Glutamatergic neuron (in vitro differentiated cells): ENCODE measurements at regions not wholly inside any gene's neighbourhood (a gene's known extent, or its start where the extent isn't known, plus 50 kb on each side); places are given as distances from the start of the nearest gene placed in this dataset.

Source experiments
- DNase-seq: peaks from one replicate; pipeline ENCODE4 v3.0.0; 2022
- H3K27ac Mint-ChIP-seq: one replicate; pipeline ENCODE4 v1.8.0; 2020; ENCODE audit warnings: mild to moderate bottlenecking, mixed read lengths, inconsistent platforms; ENCODE audit not compliant: unreplicated experiment
- H3K27me3 Mint-ChIP-seq: one replicate; pipeline ENCODE4 v1.8.0; 2020; ENCODE audit warnings: mild to moderate bottlenecking, moderate library complexity, mixed read lengths, inconsistent platforms; ENCODE audit not compliant: unreplicated experiment
- H3K36me3 Mint-ChIP-seq: one replicate; pipeline ENCODE4 v1.8.0; 2020; ENCODE audit warnings: mild to moderate bottlenecking, mixed read lengths, inconsistent platforms; ENCODE audit not compliant: unreplicated experiment
- H3K4me1 Mint-ChIP-seq: one replicate; pipeline ENCODE4 v1.8.0; 2020; ENCODE audit warnings: mild to moderate bottlenecking, low read depth, mixed read lengths, inconsistent platforms; ENCODE audit not compliant: unreplicated experiment
- H3K4me3 Mint-ChIP-seq: one replicate; pipeline ENCODE4 v1.8.0; 2020; ENCODE audit warnings: mild to moderate bottlenecking, mixed read lengths, inconsistent platforms; ENCODE audit not compliant: unreplicated experiment
- H3K9me3 Mint-ChIP-seq: one replicate; pipeline ENCODE4 v1.8.0; 2020; ENCODE audit warnings: mild to moderate bottlenecking, moderate library complexity, mixed read lengths, inconsistent platforms; ENCODE audit not compliant: unreplicated experiment
- TF ChIP-seq, protein P1 (sequence below): fragments of 200-600 bp; sonication (generic); IDR thresholded peaks from one replicate; pipeline ENCODE4 v1.5.0; 2021; ENCODE audit not compliant: partially characterized antibody, unreplicated experiment

DNA sequence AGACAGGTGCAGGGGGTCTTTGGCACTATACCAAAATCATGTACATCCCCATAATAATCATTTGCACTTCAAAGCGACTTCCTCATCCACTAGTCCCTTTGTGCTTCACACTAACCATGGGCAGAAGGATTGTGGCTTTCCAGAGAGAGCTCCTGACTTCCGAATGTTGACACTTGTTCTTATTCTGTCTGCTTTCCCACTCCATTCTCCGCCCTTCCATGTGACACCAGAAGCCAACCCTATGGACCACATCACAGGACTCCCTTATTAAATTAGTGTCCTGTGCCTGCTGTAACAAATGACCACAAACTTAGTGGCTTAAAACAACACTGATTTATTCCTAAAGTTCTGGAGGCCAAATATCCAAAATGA is 91.6 kb downstream of the CMC2 start:
- peaks cover 5% of the 10 kb centered on the region for H3K4me1 Mint-ChIP-seq
- TF ChIP-seq, protein P1, sequence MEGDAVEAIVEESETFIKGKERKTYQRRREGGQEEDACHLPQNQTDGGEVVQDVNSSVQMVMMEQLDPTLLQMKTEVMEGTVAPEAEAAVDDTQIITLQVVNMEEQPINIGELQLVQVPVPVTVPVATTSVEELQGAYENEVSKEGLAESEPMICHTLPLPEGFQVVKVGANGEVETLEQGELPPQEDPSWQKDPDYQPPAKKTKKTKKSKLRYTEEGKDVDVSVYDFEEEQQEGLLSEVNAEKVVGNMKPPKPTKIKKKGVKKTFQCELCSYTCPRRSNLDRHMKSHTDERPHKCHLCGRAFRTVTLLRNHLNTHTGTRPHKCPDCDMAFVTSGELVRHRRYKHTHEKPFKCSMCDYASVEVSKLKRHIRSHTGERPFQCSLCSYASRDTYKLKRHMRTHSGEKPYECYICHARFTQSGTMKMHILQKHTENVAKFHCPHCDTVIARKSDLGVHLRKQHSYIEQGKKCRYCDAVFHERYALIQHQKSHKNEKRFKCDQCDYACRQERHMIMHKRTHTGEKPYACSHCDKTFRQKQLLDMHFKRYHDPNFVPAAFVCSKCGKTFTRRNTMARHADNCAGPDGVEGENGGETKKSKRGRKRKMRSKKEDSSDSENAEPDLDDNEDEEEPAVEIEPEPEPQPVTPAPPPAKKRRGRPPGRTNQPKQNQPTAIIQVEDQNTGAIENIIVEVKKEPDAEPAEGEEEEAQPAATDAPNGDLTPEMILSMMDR, result no peak
- peaks cover 15% of the 10 kb centered on the region for H3K36me3 Mint-ChIP-seq
- no peaks in the 10 kb centered on the region for H3K27me3 Mint-ChIP-seq
- no peak overlapping the region for H3K27ac Mint-ChIP-seq
- no peaks in the 10 kb centered on the region for H3K9me3 Mint-ChIP-seq
- H3K4me3 Mint-ChIP-seq, result no peak overlapping the region
- no peak for DNase-seq

DNA sequence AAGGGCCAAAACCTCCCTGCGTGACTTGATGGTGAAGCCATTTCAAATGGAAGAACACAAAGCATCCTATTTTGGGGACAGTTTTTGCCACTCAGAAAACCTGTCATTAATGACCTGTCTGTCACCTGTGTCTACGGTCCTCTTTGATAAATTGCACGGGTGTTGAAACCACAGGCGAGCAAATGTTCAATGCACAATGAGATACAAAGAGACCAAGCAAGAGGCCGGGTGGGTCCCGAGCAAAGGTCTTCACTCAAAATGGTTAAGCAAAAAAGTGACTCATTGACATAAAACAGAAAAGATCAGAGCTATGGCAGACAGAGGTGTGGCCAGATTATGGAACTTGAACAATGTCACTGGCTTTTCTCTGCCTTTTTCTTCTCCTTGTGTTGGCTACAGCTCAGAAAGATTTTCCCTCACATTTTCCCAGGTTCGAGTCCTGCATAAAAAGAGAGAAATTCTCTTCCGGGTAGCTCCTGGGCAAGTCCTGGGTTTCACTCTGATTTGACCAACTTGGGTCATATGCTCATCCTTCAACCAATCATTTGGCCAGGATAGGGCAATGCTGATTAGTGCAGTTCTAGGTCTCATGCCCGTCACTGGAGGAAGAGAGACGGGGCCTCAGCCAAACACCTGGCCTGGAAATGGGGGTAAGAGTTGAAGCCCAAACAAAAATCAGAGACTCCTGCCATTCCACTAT is 92.2 kb downstream of the CMC2 start:
- H3K27me3 Mint-ChIP-seq, result no peaks in the 10 kb centered on the region
- no peaks in the 10 kb centered on the region for H3K9me3 Mint-ChIP-seq
- no peak overlapping the region for H3K4me3 Mint-ChIP-seq
- DNase-seq, result no peak
- no peak overlapping the region for H3K27ac Mint-ChIP-seq
- TF ChIP-seq, protein P1, result no peak
- peaks cover 10% of the 10 kb centered on the region for H3K36me3 Mint-ChIP-seq
- peaks cover 10% of the 10 kb centered on the region for H3K4me1 Mint-ChIP-seq

DNA sequence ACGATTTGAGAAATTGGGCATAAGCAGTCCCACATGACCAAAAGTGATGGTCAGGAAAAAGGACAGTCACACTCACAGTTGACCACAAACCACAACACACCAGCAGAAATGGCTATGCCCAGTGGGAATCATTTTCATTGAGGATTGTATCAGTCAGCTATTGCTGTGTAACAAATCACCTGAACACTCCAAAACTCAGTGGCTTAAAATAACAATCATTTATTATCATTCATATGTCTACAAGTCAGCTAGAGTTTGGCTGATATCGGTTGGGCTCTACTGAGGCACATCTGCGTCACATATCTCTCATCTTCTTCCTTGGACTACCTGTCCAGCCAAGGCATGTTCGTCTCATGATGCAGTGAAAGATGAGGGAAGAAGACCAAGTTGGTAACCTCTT is 93.3 kb downstream of the CMC2 start:
- no peaks in the 10 kb centered on the region for H3K27me3 Mint-ChIP-seq
- no peak overlapping the region for H3K4me3 Mint-ChIP-seq
- peaks cover 7% of the 10 kb centered on the region for H3K36me3 Mint-ChIP-seq

DNA sequence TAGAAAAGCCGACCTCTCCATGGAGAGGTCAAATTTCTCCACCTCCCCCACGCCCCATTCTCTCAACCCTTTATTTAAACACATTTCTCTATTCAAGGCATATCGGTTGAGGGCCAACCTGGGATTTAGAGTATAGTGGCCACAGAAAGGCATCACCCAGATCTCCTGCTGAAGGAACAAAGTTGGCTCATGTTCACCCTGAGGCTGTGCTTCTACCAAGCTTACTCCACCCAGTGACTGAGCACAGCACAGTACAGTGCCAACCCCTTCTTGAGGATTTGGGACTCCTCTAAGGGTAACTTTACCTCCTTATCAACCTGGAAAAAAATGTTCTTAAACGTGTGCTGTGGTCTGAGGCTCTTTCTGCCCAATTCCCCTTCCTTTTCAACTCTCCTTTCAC is 94.0 kb downstream of the CMC2 start:
- no peak overlapping the region for H3K27ac Mint-ChIP-seq
- no peaks in the 10 kb centered on the region for H3K9me3 Mint-ChIP-seq
- TF ChIP-seq, protein P1, result no peak
- H3K4me1 Mint-ChIP-seq, result peaks cover 20% of the 10 kb centered on the region
- peaks cover 3% of the 10 kb centered on the region for H3K36me3 Mint-ChIP-seq
- no peaks in the 10 kb centered on the region for H3K27me3 Mint-ChIP-seq
- no peak for DNase-seq
- no peak overlapping the region for H3K4me3 Mint-ChIP-seq

More for the DNA sequence above, 93.3 kb downstream of the CMC2 start:
- no peak overlapping the region for H3K27ac Mint-ChIP-seq
- TF ChIP-seq, protein P1, result no peak
- no peak for DNase-seq
- H3K9me3 Mint-ChIP-seq, result no peaks in the 10 kb centered on the region
- H3K4me1 Mint-ChIP-seq, result peaks cover 15% of the 10 kb centered on the region

DNA sequence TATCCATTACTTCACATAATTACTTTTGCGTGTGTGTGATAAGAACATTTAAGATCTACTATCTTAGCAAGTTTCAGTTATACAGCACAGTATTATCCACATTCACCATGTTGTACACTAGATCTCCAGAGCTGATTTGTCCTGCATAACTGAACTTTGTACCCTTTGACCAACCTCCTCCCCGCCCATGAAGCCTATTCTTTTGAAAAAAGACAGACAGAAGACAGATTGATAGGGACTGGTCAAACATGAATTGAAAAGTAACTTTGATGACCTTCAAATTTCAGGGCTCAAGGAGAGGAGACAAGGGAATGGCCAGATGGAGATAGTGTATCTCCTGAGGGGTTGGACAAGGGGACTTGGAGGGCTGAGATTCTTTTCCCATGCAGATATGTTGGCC is 96.3 kb downstream of the CMC2 start:
- Mint-ChIP-seq H3K27ac (no peak overlapping the region), H3K27me3 (no peaks in the 10 kb centered on the region), H3K4me1 (peaks cover 20% of the 10 kb centered on the region), H3K4me3 (no peak overlapping the region), H3K9me3 (no peaks in the 10 kb centered on the region), H3K36me3 (peaks cover 3% of the 10 kb centered on the region)
- no peak for DNase-seq
- TF ChIP-seq, protein P1, result no peak
